Astrocyte of the spinal cord (primary cell): ENCODE measurements at regions not wholly inside any gene's neighbourhood (a gene's known extent, or its start where the extent isn't known, plus 50 kb on each side); places are given as distances from the start of the nearest gene placed in this dataset.

ENCODE experiments used
- DNase-seq: peaks from one replicate; pipeline ENCODE4 v3.0.0; 2011; ENCODE audit warnings: low read depth, low spot score
- H3K4me3 ChIP-seq: 2 replicates; pipeline ENCODE4 v1.5.1; 2011; ENCODE audit warnings: low read depth, mild to moderate bottlenecking, low read length, moderate library complexity
- CTCF ChIP-seq: IDR thresholded peaks from 2 replicates; pipeline ENCODE4 v1.5.1; 2012; ENCODE audit warnings: low read depth, mild to moderate bottlenecking, low read length, inconsistent platforms
- in situ Hi-C: cut with HindIII; loops from 2 replicates; pipeline ENCODE4 v1.10.0; 2017; ENCODE audit warnings: low sequenced_read_pairs

- in situ Hi-C loops: no loop called here
- no peak for DNase-seq
- TF ChIP-seq CTCF: no peak
- no peak overlapping the region for H3K4me3 ChIP-seq
Observed at GRCh38 chr11:134468796-134469195, 56.8 kb upstream of the B3GAT1 start.

- no peak overlapping the region for H3K4me3 ChIP-seq
- no peak for DNase-seq
- in situ Hi-C loops: no loop called here
- no peak for TF ChIP-seq CTCF
Observed at GRCh38 chr11:134468081-134468668, 56.1 kb upstream of the B3GAT1 start.

GRCh38 chr11:134466610-134467567, 54.8 kb upstream of the B3GAT1 start:
- no peak for TF ChIP-seq CTCF
- in situ Hi-C loops: no loop called here
- no peak overlapping the region for H3K4me3 ChIP-seq
- no peak for DNase-seq

- no peak for DNase-seq
- no peak overlapping the region for H3K4me3 ChIP-seq
- no peak for TF ChIP-seq CTCF
- in situ Hi-C loops: no loop called here
Observed at GRCh38 chr11:134466156-134466555, 54.1 kb upstream of the B3GAT1 start.

- no peak for DNase-seq
- in situ Hi-C loops: no loop called here
- H3K4me3 ChIP-seq: no peak overlapping the region
- no peak for TF ChIP-seq CTCF
Observed at GRCh38 chr11:134464981-134465730, 53.1 kb upstream of the B3GAT1 start.

GRCh38 chr11:134464196-134464595, 52.2 kb upstream of the B3GAT1 start:
- DNase-seq: no peak
- no peak overlapping the region for H3K4me3 ChIP-seq
- in situ Hi-C loops: no loop called here
- TF ChIP-seq CTCF: no peak
